SU-DHL-6 (cell line): ENCODE measurements at regions not wholly inside any gene's neighbourhood (a gene's known extent, or its start where the extent isn't known, plus 50 kb on each side); places are given as distances from the start of the nearest gene placed in this dataset.
"Not testable (repeated sequence)": the region's sequence is repeated elsewhere in the genome, so short reads cannot be mapped to it uniquely, and the experiment has no call there.

Experiments
- H2AFZ ChIP-seq: fragments of 200-600 bp; sonication (generic); 2 replicates; pipeline ENCODE4 v1.6.1; 2014; ENCODE audit warnings: low read depth, mild to moderate bottlenecking, moderate library complexity, mixed read lengths, antibody characterized with exemption, low read length; ENCODE audit not compliant: severe bottlenecking
- H3F3A ChIP-seq: fragments of 200-600 bp; shearing (Covaris generic); 2 replicates; pipeline ENCODE4 v1.6.0; 2016; ENCODE audit warnings: antibody characterized with exemption, mild to moderate bottlenecking; ENCODE audit not compliant: insufficient read depth
- H3K27ac ChIP-seq: fragments of 200-600 bp; sonication (generic); 2 replicates; pipeline ENCODE4 v1.5.1; 2016; ENCODE audit warnings: low read depth, mild to moderate bottlenecking, low read length, moderate library complexity, mixed read lengths
- H3K27me3 ChIP-seq: fragments of 200-600 bp; sonication (generic), shearing (Covaris generic); 2 replicates; pipeline ENCODE4 v1.6.0; 2014; ENCODE audit warnings: mild to moderate bottlenecking, low read length
- H3K36me3 ChIP-seq: fragments of 200-600 bp; sonication (generic); 2 replicates; pipeline ENCODE4 v1.6.1; 2014; ENCODE audit warnings: mild to moderate bottlenecking, low read length, mixed read lengths
- H3K4me2 ChIP-seq: fragments of 300-600, 200-600 bp; shearing (Covaris generic), sonication (generic); 2 replicates; pipeline ENCODE4 v1.6.0; 2014; ENCODE audit warnings: low read length, low read depth, mild to moderate bottlenecking; ENCODE audit not compliant: poor library complexity, severe bottlenecking
- H3K4me3 ChIP-seq: fragments of 200-600 bp; sonication (generic); 2 replicates; pipeline ENCODE4 v1.5.1; 2014; ENCODE audit warnings: antibody characterized with exemption, low read length, mild to moderate bottlenecking, mixed read lengths; ENCODE audit not compliant: insufficient read depth, poor library complexity, severe bottlenecking
- H3K79me2 ChIP-seq: fragments of 200-600 bp; sonication (generic); 2 replicates; pipeline ENCODE4 v1.6.1; 2014; ENCODE audit warnings: mild to moderate bottlenecking, low read length, moderate library complexity; ENCODE audit not compliant: insufficient read depth
- H3K9ac ChIP-seq: fragments of 200-600 bp; sonication (generic); 2 replicates; pipeline ENCODE4 v1.7.0; 2014; ENCODE audit warnings: mild to moderate bottlenecking, low read length
- H3K9me2 ChIP-seq: fragments of 200-600 bp; sonication (generic); replicated peaks from 2 replicates; pipeline ENCODE4 v1.6.1; 2014; ENCODE audit warnings: low read length; ENCODE audit not compliant: insufficient read depth
- H3K9me3 ChIP-seq: fragments of 200-600 bp; sonication (generic); 2 replicates; pipeline ENCODE4 v1.6.1; 2014; ENCODE audit warnings: low read length, mixed read lengths; ENCODE audit not compliant: insufficient read depth
- H4K20me1 ChIP-seq: fragments of 200-600 bp; sonication (generic); 2 replicates; pipeline ENCODE4 v1.6.1; 2014; ENCODE audit warnings: low read depth, mild to moderate bottlenecking, antibody characterized with exemption, low read length, moderate library complexity, mixed read lengths
- EZH2phosphoT487 ChIP-seq: fragments of 200-600 bp; sonication (generic), shearing (Covaris generic); conservative IDR thresholded peaks from 2 replicates; pipeline ENCODE4 v1.6.1; 2018; ENCODE audit warnings: mild to moderate bottlenecking, antibody characterized with exemption, low read length, moderate library complexity, mixed read lengths
- TF ChIP-seq, protein P1 (sequence below): fragments of 200-600 bp; sonication (generic); IDR thresholded peaks from one replicate; pipeline ENCODE4 v1.5.1; 2017; ENCODE audit warnings: antibody characterized with exemption, mild to moderate bottlenecking, low read length, moderate library complexity; ENCODE audit not compliant: insufficient read depth, poor library complexity, severe bottlenecking

- H3K4me3 ChIP-seq: no peak overlapping the region
- H3K79me2 ChIP-seq: no peaks in the 10 kb centered on the region
- no peaks in the 10 kb centered on the region for H3K9me3 ChIP-seq
- no peaks in the 10 kb centered on the region for H3K27me3 ChIP-seq
- TF ChIP-seq, protein P1, sequence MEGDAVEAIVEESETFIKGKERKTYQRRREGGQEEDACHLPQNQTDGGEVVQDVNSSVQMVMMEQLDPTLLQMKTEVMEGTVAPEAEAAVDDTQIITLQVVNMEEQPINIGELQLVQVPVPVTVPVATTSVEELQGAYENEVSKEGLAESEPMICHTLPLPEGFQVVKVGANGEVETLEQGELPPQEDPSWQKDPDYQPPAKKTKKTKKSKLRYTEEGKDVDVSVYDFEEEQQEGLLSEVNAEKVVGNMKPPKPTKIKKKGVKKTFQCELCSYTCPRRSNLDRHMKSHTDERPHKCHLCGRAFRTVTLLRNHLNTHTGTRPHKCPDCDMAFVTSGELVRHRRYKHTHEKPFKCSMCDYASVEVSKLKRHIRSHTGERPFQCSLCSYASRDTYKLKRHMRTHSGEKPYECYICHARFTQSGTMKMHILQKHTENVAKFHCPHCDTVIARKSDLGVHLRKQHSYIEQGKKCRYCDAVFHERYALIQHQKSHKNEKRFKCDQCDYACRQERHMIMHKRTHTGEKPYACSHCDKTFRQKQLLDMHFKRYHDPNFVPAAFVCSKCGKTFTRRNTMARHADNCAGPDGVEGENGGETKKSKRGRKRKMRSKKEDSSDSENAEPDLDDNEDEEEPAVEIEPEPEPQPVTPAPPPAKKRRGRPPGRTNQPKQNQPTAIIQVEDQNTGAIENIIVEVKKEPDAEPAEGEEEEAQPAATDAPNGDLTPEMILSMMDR: no peak
- no peak for TF ChIP-seq EZH2phosphoT487
- H2AFZ ChIP-seq: no peak overlapping the region
- H3K9ac ChIP-seq: no peak overlapping the region
- H3K36me3 ChIP-seq: no peaks in the 10 kb centered on the region
- no peak overlapping the region for H3K27ac ChIP-seq
- no peaks in the 10 kb centered on the region for H3F3A ChIP-seq
- H3K4me2 ChIP-seq: no peak overlapping the region
- H3K9me2 ChIP-seq: no peaks in the 10 kb centered on the region
- no peaks in the 10 kb centered on the region for H4K20me1 ChIP-seq
These were observed 659.8 kb downstream of the CPS1 start for GRCh38 chr2:211216221-211216620.

- H3K36me3 ChIP-seq, H3K4me2 ChIP-seq, H3K27ac ChIP-seq, H3K9ac ChIP-seq, H3F3A ChIP-seq, H4K20me1 ChIP-seq, H3K9me2 ChIP-seq, H3K27me3 ChIP-seq, H3K9me3 ChIP-seq, H2AFZ ChIP-seq, H3K79me2 ChIP-seq, H3K4me3 ChIP-seq: not testable (repeated sequence)
These were observed 663.1 kb downstream of the CPS1 start for GRCh38 chr2:211219548-211219947.

- H3K9ac ChIP-seq: no peak overlapping the region
- H4K20me1 ChIP-seq: no peaks in the 10 kb centered on the region
- no peaks in the 10 kb centered on the region for H3K36me3 ChIP-seq
- H3K27ac ChIP-seq: no peak overlapping the region
- no peak overlapping the region for H3K4me2 ChIP-seq
- no peak overlapping the region for H3K4me3 ChIP-seq
- no peaks in the 10 kb centered on the region for H3F3A ChIP-seq
- H3K9me3 ChIP-seq: no peaks in the 10 kb centered on the region
- no peak overlapping the region for H2AFZ ChIP-seq
- H3K27me3 ChIP-seq: no peaks in the 10 kb centered on the region
- H3K9me2 ChIP-seq: no peaks in the 10 kb centered on the region
- no peaks in the 10 kb centered on the region for H3K79me2 ChIP-seq
- no peak for TF ChIP-seq EZH2phosphoT487
- TF ChIP-seq, protein P1: no peak
These were observed 669.4 kb downstream of the CPS1 start for GRCh38 chr2:211225784-211226183.

DNA sequence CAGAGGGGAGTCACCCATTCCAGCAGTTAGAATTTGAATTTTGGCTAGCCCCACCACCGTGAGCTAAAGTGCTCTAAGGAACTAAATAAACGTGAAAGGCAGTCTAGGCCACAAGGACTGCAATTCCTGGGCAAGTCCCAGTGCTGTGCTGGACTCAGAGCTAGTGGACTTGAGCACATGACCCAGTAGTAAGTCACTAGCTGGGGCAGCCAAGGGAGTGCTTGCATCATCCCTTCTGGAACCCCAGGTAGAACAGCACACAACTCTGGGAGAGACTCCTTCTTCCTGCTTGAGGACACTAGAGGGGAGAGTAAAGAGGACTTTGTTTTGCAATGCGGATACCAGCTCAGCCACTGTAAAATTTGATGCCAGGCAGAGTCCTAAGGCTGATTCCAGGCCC, 672.2 kb downstream of the CPS1 start:
- no peaks in the 10 kb centered on the region for H4K20me1 ChIP-seq
- no peak overlapping the region for H3K9ac ChIP-seq
- H3K4me3 ChIP-seq: no peak overlapping the region
- no peaks in the 10 kb centered on the region for H3F3A ChIP-seq
- no peaks in the 10 kb centered on the region for H3K27me3 ChIP-seq
- H2AFZ ChIP-seq: no peak overlapping the region
- H3K9me2 ChIP-seq: no peaks in the 10 kb centered on the region
- no peaks in the 10 kb centered on the region for H3K36me3 ChIP-seq
- H3K4me2 ChIP-seq: no peak overlapping the region
- TF ChIP-seq, protein P1: no peak
- TF ChIP-seq EZH2phosphoT487: no peak
- no peaks in the 10 kb centered on the region for H3K9me3 ChIP-seq
- no peak overlapping the region for H3K27ac ChIP-seq
- no peaks in the 10 kb centered on the region for H3K79me2 ChIP-seq
